ENCODE measurements at regions not wholly inside any gene's neighbourhood (a gene's known extent, or its start where the extent isn't known, plus 50 kb on each side); places are given as distances from the start of the nearest gene placed in this dataset.

GRCh38 chr6:26216359-26216885, 129.2 kb downstream of the HFE start:
- TF ChIP-seq RAD21 (conservative IDR thresholded peaks at IDR 0.05) (no peak), MXI1 (conservative IDR thresholded peaks at IDR 0.05; ENCODE audit: poor library complexity, severe bottlenecking) (peak; percentile 12), CTCF (IDR thresholded peaks at IDR 0.05; ENCODE audit: poor library complexity, severe bottlenecking) (no peak), SMC3 (conservative IDR thresholded peaks at IDR 0.05; ENCODE audit: poor library complexity) (no peak), TAF1 (IDR thresholded peaks at IDR 0.05; ENCODE audit: low read depth) (peak; percentile 83), EZH2 (IDR thresholded peaks at IDR 0.05; ENCODE audit: borderline replicate concordance, insufficient read depth, low read length, poor library complexity, severe bottlenecking) (no peak), EP300 (conservative IDR thresholded peaks at IDR 0.05; ENCODE audit: poor library complexity, severe bottlenecking) (peak; percentile 22), POLR2AphosphoS5 (IDR thresholded peaks at IDR 0.05) (peak; percentile 94)
- TF ChIP-seq, protein P1, sequence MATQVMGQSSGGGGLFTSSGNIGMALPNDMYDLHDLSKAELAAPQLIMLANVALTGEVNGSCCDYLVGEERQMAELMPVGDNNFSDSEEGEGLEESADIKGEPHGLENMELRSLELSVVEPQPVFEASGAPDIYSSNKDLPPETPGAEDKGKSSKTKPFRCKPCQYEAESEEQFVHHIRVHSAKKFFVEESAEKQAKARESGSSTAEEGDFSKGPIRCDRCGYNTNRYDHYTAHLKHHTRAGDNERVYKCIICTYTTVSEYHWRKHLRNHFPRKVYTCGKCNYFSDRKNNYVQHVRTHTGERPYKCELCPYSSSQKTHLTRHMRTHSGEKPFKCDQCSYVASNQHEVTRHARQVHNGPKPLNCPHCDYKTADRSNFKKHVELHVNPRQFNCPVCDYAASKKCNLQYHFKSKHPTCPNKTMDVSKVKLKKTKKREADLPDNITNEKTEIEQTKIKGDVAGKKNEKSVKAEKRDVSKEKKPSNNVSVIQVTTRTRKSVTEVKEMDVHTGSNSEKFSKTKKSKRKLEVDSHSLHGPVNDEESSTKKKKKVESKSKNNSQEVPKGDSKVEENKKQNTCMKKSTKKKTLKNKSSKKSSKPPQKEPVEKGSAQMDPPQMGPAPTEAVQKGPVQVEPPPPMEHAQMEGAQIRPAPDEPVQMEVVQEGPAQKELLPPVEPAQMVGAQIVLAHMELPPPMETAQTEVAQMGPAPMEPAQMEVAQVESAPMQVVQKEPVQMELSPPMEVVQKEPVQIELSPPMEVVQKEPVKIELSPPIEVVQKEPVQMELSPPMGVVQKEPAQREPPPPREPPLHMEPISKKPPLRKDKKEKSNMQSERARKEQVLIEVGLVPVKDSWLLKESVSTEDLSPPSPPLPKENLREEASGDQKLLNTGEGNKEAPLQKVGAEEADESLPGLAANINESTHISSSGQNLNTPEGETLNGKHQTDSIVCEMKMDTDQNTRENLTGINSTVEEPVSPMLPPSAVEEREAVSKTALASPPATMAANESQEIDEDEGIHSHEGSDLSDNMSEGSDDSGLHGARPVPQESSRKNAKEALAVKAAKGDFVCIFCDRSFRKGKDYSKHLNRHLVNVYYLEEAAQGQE (IDR thresholded peaks at IDR 0.05; ENCODE audit: borderline replicate concordance) = no peak
- no peaks in the 10 kb centered on the region for H3K9me3 ChIP-seq (ENCODE audit: low read length)
- H3F3A ChIP-seq (ENCODE audit: insufficient read depth, low read length, poor library complexity, severe bottlenecking) = peaks cover 6% of the 10 kb centered on the region
- H3K4me2 ChIP-seq (ENCODE audit: low read length) = peak overlapping the region; percentile 31
- no peaks in the 10 kb centered on the region for H3K9me2 ChIP-seq (ENCODE audit: insufficient read depth, low read length)
- no peak overlapping the region for H2AFZ ChIP-seq (ENCODE audit: low read depth, low read length)
- peaks cover 27% of the 10 kb centered on the region for H3K79me2 ChIP-seq (replicated peaks; ENCODE audit: insufficient read depth, low read length)
- H3K27ac ChIP-seq (ENCODE audit: low read length) = peak overlapping the region; percentile 100
- peak overlapping the region; percentile 93 for H3K9ac ChIP-seq (ENCODE audit: low read length)
- H4K20me1 ChIP-seq (ENCODE audit: insufficient read depth) = peaks cover 4% of the 10 kb centered on the region
- peak overlapping the region; percentile 74 for H3K4me3 ChIP-seq (ENCODE audit: low read length)
- no peaks in the 10 kb centered on the region for H3K27me3 ChIP-seq (ENCODE audit: insufficient read depth, low read depth, low read length)
- H3K36me3 ChIP-seq (ENCODE audit: insufficient read depth, low read length) = no peaks in the 10 kb centered on the region

GRCh38 chr6:26216886-26217713, 129.9 kb downstream of the HFE start:
- Histone ChIP-seq H3K27ac (ENCODE audit: low read length) (peak overlapping the region; percentile 100), H3K4me2 (ENCODE audit: low read length) (peak overlapping the region; percentile 57), H3K9ac (ENCODE audit: low read length) (peak overlapping the region; percentile 93), H3K79me2 (replicated peaks; ENCODE audit: insufficient read depth, low read length) (peaks cover 27% of the 10 kb centered on the region), H3K9me2 (ENCODE audit: insufficient read depth, low read length) (no peaks in the 10 kb centered on the region), H3K27me3 (ENCODE audit: insufficient read depth, low read depth, low read length) (no peaks in the 10 kb centered on the region), H3K36me3 (ENCODE audit: insufficient read depth, low read length) (no peaks in the 10 kb centered on the region), H2AFZ (ENCODE audit: low read depth, low read length) (no peak overlapping the region), H3F3A (ENCODE audit: insufficient read depth, low read length, poor library complexity, severe bottlenecking) (peaks cover 6% of the 10 kb centered on the region), H4K20me1 (ENCODE audit: insufficient read depth) (peaks cover 4% of the 10 kb centered on the region), H3K4me3 (ENCODE audit: low read length) (peak overlapping the region; percentile 74), H3K9me3 (ENCODE audit: low read length) (no peaks in the 10 kb centered on the region)
- TF ChIP-seq TAF1 (IDR thresholded peaks at IDR 0.05; ENCODE audit: low read depth) (peak; percentile 83), POLR2AphosphoS5 (IDR thresholded peaks at IDR 0.05) (peak; percentile 93), MXI1 (conservative IDR thresholded peaks at IDR 0.05; ENCODE audit: poor library complexity, severe bottlenecking) (peak; percentile 56), RAD21 (conservative IDR thresholded peaks at IDR 0.05) (peak; percentile 45), EP300 (conservative IDR thresholded peaks at IDR 0.05; ENCODE audit: poor library complexity, severe bottlenecking) (peak; percentile 57), SMC3 (conservative IDR thresholded peaks at IDR 0.05; ENCODE audit: poor library complexity) (peak; percentile 64), EZH2 (IDR thresholded peaks at IDR 0.05; ENCODE audit: borderline replicate concordance, insufficient read depth, low read length, poor library complexity, severe bottlenecking) (no peak), CTCF (IDR thresholded peaks at IDR 0.05; ENCODE audit: poor library complexity, severe bottlenecking) (peak; percentile 77)
- TF ChIP-seq, protein P1 (IDR thresholded peaks at IDR 0.05; ENCODE audit: borderline replicate concordance) = peak; percentile 84
